OCI-LY1 (cell line): ENCODE measurements at regions not wholly inside any gene's neighbourhood (a gene's known extent, or its start where the extent isn't known, plus 50 kb on each side); places are given as distances from the start of the nearest gene placed in this dataset.

ENCODE experiments used
- EZH2 ChIP-seq: fragments of 200-600 bp; sonication (generic), shearing (Covaris generic); IDR thresholded peaks from 2 replicates; pipeline ENCODE4 v1.8.0; 2017; ENCODE audit warnings: borderline replicate concordance, mixed run types, mild to moderate bottlenecking, antibody characterized with exemption, low read length, moderate library complexity, mixed read lengths
- TF ChIP-seq, protein P1 (sequence below): fragments of 200-600 bp; sonication (generic), shearing (Covaris generic); IDR thresholded peaks from 2 replicates; pipeline ENCODE4 v1.5.1; 2017; ENCODE audit warnings: mild to moderate bottlenecking, antibody characterized with exemption, low read length, moderate library complexity, mixed read lengths

DNA sequence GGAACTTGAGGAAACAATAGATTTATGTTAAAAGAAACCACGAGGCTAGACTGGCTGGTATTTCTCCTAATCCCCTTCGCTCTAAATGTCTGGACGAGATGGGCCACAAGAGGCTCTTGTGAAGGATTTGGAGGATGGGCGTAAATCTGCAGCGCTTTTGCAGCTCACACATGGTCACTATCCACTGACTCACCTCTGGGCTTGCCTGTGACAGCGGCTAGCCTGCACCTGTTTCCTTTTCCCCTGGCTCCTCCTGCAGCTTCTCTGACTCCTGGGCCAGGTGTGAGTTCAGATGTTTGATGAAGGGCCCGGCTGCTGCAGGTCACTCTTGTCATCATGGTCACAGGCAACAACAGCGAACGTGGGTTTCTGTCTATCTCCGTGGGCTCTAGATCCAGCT is 629.4 kb downstream of the CBLN4 start:
- TF ChIP-seq, protein P1, sequence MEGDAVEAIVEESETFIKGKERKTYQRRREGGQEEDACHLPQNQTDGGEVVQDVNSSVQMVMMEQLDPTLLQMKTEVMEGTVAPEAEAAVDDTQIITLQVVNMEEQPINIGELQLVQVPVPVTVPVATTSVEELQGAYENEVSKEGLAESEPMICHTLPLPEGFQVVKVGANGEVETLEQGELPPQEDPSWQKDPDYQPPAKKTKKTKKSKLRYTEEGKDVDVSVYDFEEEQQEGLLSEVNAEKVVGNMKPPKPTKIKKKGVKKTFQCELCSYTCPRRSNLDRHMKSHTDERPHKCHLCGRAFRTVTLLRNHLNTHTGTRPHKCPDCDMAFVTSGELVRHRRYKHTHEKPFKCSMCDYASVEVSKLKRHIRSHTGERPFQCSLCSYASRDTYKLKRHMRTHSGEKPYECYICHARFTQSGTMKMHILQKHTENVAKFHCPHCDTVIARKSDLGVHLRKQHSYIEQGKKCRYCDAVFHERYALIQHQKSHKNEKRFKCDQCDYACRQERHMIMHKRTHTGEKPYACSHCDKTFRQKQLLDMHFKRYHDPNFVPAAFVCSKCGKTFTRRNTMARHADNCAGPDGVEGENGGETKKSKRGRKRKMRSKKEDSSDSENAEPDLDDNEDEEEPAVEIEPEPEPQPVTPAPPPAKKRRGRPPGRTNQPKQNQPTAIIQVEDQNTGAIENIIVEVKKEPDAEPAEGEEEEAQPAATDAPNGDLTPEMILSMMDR = no peak
- TF ChIP-seq EZH2 = no peak
